IMR-90 (cell line): ENCODE measurements at regions not wholly inside any gene's neighbourhood (a gene's known extent, or its start where the extent isn't known, plus 50 kb on each side); places are given as distances from the start of the nearest gene placed in this dataset.

Experiments used
- POLR2A ChIP-seq: IDR thresholded peaks from 2 replicates; pipeline ENCODE4 v1.6.1; 2012; ENCODE audit warnings: mild to moderate bottlenecking, low read depth, low read length
- TF ChIP-seq, protein P1 (sequence below): conservative IDR thresholded peaks from 2 replicates; pipeline ENCODE4 v1.5.1; 2012; ENCODE audit warnings: mild to moderate bottlenecking, low read depth, low read length, improper control_type of control experiment

DNA sequence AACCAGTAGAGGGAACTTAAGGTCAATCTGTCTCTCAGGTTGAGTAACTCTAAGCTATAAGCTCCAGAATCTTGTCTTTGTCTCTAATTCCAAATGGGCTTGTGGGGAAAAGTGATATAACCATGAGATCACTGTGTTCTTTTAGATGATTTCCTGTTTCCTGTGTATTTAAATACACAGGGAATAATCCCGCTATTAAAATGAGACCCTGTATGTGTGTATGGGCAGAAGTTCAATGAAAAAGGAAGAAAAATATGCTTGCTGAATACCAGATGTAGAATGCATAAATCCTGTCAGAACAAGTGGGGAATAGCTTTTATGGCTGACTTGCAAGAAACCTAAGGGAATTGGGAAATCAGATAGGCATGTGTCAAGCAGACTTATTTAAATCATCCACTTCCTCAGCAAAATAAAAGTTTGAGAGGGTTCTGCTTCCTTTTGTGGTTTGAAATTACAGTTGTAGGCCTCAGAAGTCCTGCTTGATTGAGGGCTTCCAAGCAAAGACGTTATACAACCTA, 164.7 kb upstream of the PDE7B start:
- TF ChIP-seq POLR2A: no peak
- TF ChIP-seq, protein P1, sequence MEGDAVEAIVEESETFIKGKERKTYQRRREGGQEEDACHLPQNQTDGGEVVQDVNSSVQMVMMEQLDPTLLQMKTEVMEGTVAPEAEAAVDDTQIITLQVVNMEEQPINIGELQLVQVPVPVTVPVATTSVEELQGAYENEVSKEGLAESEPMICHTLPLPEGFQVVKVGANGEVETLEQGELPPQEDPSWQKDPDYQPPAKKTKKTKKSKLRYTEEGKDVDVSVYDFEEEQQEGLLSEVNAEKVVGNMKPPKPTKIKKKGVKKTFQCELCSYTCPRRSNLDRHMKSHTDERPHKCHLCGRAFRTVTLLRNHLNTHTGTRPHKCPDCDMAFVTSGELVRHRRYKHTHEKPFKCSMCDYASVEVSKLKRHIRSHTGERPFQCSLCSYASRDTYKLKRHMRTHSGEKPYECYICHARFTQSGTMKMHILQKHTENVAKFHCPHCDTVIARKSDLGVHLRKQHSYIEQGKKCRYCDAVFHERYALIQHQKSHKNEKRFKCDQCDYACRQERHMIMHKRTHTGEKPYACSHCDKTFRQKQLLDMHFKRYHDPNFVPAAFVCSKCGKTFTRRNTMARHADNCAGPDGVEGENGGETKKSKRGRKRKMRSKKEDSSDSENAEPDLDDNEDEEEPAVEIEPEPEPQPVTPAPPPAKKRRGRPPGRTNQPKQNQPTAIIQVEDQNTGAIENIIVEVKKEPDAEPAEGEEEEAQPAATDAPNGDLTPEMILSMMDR: no peak
